ENCODE measurements at regions not wholly inside any gene's neighbourhood (a gene's known extent, or its start where the extent isn't known, plus 50 kb on each side); places are given as distances from the start of the nearest gene placed in this dataset.

GRCh38 chr13:39110518-39111097 is 72.4 kb downstream of the NHLRC3 start:
- no peak overlapping the region for H3K4me3 ChIP-seq (ENCODE audit: low read depth, low read length)
- no peak for DNase-seq (ENCODE audit: low read depth)
- in situ Hi-C loops (cut with HindIII; ENCODE audit: low sequenced_read_pairs) = no loop called here
- no peak for TF ChIP-seq CTCF (IDR thresholded peaks at IDR 0.05; ENCODE audit: low read depth, low read length, missing control alignments)

GRCh38 chr13:39111145-39111544 is 72.9 kb downstream of the NHLRC3 start:
- no peak for DNase-seq (ENCODE audit: low read depth)
- no peak for TF ChIP-seq CTCF (IDR thresholded peaks at IDR 0.05; ENCODE audit: low read depth, low read length, missing control alignments)
- no peak overlapping the region for H3K4me3 ChIP-seq (ENCODE audit: low read depth, low read length)
- in situ Hi-C loops (cut with HindIII; ENCODE audit: low sequenced_read_pairs) = no loop called here

GRCh38 chr13:39119422-39119821 is 81.2 kb downstream of the NHLRC3 start:
- no peak overlapping the region for H3K4me3 ChIP-seq (ENCODE audit: low read depth, low read length)
- in situ Hi-C loops (cut with HindIII; ENCODE audit: low sequenced_read_pairs) = no loop called here
- DNase-seq (ENCODE audit: low read depth) = no peak
- TF ChIP-seq CTCF (IDR thresholded peaks at IDR 0.05; ENCODE audit: low read depth, low read length, missing control alignments) = no peak

- in situ Hi-C loops (cut with HindIII; ENCODE audit: low sequenced_read_pairs) = no loop called here
- no peak overlapping the region for H3K4me3 ChIP-seq (ENCODE audit: low read depth, low read length)
- no peak for DNase-seq (ENCODE audit: low read depth)
- no peak for TF ChIP-seq CTCF (IDR thresholded peaks at IDR 0.05; ENCODE audit: low read depth, low read length, missing control alignments)
Measured at GRCh38 chr13:39123578-39123977, 85.3 kb downstream of the NHLRC3 start.

GRCh38 chr13:39129213-39129612 is 91.0 kb downstream of the NHLRC3 start:
- in situ Hi-C loops (cut with HindIII; ENCODE audit: low sequenced_read_pairs) = no loop called here
- no peak for TF ChIP-seq CTCF (IDR thresholded peaks at IDR 0.05; ENCODE audit: low read depth, low read length, missing control alignments)
- no peak overlapping the region for H3K4me3 ChIP-seq (ENCODE audit: low read depth, low read length)
- DNase-seq (ENCODE audit: low read depth) = no peak

- in situ Hi-C loops (cut with HindIII; ENCODE audit: low sequenced_read_pairs) = no loop called here
- no peak overlapping the region for H3K4me3 ChIP-seq (ENCODE audit: low read depth, low read length)
- TF ChIP-seq CTCF (IDR thresholded peaks at IDR 0.05; ENCODE audit: low read depth, low read length, missing control alignments) = no peak
- no peak for DNase-seq (ENCODE audit: low read depth)
Measured at GRCh38 chr13:39130301-39130700, 92.0 kb downstream of the NHLRC3 start.
